G401 (cell line): ENCODE measurements at regions not wholly inside any gene's neighbourhood (a gene's known extent, or its start where the extent isn't known, plus 50 kb on each side); places are given as distances from the start of the nearest gene placed in this dataset.

Source experiments
- DNase-seq: peaks from one replicate; pipeline ENCODE4 v3.0.0-alpha.2; 2015; ENCODE audit warnings: low spot score
- in situ Hi-C: cut with HindIII; loops from 2 replicates; pipeline ENCODE4 v1.10.0; 2016; ENCODE audit warnings: low sequenced_read_pairs, mixed read lengths

GRCh38 chr5:52657247-52657645 is 130.5 kb upstream of the ITGA1 start:
- in situ Hi-C loops: no loop called here
- peak; percentile 43 for DNase-seq

- in situ Hi-C loops: no loop called here
- no peak for DNase-seq
Measured at GRCh38 chr5:52658246-52658645, 129.5 kb upstream of the ITGA1 start.

DNA sequence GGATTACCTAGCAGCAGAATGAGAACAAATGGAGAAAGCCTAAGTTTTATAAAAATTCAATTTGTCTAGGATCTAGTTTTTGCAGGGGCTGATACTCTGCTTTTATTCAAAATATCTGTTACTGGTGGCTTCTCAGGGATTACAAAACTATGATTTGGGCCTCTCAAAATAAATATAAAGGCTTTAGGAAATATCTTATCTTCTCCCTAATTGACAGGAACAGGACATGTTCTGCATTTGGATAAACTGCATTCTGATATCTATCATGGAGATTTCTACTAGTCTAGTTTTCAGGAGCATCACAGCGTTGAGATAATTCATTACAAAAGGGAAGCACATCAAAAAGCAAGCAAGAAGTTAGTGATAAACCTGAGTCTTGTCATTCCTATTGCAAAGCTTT is 127.1 kb upstream of the ITGA1 start:
- in situ Hi-C loops: no loop called here
- no peak for DNase-seq

DNA sequence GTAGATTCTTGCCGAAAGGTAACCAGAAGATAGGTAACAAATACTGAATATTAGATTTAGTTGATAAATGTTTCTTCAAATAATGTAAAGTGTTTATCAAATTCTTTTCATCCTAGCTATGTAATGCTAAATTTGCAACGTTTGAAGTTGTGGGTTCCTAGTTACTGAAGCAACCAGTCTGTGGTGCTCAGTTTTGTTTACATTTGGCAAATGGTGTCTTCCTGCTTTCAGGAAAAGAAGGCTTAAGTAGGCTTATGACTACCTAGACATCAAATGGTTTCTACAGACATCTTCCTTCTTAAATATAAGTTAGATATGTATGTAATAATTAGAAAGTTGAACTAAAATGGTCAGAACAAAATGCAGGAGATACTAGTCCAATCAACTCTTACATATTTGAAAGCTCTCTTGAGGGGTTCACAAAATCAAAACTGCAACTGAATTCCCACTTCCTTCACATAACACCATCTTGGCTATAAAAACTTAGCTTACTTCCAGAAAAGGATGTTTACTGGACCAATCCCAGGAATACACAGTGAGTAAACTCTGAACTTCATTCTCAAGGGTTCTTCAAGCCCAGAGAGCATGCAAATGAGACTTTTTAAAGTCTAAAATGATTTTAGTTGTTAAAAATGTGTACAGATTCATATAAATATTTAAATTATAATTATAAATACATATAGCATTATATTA is 125.7 kb upstream of the ITGA1 start:
- DNase-seq: no peak
- in situ Hi-C loops: no loop called here

- in situ Hi-C loops: no loop called here
- DNase-seq: no peak
Measured at GRCh38 chr5:52665559-52665958, 122.2 kb upstream of the ITGA1 start.

- DNase-seq: no peak
- in situ Hi-C loops: no loop called here
Measured at GRCh38 chr5:52668139-52668538, 119.6 kb upstream of the ITGA1 start.

DNA sequence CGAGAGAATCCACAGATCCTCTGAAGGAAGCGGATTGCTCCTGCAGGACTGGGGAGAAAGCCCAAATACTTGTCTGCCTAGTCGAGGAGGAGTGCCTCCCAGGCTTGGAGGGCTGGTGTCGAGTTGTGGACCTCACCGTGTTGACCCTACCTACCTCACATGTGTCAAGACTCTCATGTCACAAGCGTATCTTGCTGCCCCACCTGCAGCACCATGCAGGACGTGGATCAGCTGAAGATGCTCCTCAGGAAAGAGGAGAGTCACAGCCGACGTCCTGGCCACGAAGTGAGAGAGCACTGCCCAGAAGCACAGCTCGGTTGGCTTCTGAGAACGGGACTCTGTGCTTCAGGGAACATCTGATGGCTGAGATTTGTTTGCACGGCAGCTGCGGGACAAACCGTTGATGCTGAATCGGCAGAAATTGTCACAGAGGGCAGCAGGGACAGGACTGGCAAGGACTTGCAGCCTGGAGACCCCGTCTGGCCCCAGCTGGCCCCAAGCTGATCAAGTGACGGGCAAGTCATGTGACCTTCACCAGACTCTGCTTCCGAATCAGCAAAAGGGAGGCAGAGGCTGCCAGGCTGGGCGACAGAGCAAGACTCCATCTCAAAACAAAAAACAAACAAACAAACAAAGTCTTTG is 119.1 kb upstream of the ITGA1 start:
- in situ Hi-C loops: no loop called here
- no peak for DNase-seq

DNA sequence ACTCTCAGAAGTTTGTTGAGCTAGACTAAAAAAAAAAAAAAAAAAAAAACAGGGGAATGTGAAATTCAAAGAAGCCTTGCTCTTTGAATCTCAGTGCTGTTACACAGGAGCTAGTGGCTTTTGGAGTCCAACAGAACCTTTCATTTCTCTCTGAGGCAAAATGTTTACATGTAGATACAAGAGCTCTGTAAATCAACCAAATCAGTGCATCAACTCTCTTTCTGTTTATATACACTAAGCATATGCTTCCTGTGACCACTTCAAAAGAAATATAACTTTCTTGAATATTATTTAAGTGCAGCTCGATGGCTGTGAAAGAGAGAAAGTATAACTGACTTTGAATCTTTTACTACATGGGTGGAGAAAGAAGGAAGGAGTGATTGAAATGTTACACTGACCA is 115.3 kb upstream of the ITGA1 start:
- in situ Hi-C loops: no loop called here

GRCh38 chr5:52673495-52673894 is 114.2 kb upstream of the ITGA1 start:
- in situ Hi-C loops: no loop called here
- no peak for DNase-seq

More for the DNA sequence above, 115.3 kb upstream of the ITGA1 start:
- DNase-seq: no peak

DNA sequence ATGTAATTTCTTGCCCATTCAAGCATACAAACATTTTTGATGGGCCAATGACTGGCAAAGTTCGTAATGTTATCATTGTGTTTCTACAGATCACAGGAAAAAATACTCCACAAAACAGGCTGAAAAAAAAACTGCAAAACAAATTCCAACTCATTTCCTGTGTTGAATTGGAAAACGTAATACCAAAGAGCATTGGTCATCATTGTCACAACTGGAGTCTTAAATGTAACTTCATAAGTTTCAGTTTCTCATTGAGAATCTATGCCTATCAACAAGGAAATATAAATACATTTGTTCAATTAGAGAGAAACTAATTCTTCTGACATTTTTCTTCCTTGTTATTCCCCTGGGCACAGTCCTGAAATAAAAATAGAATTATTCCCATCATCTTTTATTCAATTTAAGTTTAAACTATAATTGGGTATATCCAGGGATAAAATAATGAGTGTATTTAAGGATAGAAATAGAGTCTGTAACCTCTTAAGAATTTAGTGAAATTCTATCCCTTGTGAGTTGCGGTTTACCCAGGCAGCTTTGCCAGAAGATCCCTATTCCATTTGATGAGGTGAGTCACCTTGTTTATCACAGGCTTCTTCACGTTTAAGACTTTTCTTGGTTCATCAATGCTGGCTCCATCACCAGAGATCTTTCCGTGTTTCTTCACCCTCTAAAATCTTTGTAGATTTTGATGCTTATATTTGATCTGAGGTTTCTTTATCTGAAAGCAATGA is 112.7 kb upstream of the ITGA1 start:
- in situ Hi-C loops: no loop called here
- DNase-seq: no peak

GRCh38 chr5:52682492-52682891 is 105.2 kb upstream of the ITGA1 start:
- no peak for DNase-seq
- in situ Hi-C loops: no loop called here

DNA sequence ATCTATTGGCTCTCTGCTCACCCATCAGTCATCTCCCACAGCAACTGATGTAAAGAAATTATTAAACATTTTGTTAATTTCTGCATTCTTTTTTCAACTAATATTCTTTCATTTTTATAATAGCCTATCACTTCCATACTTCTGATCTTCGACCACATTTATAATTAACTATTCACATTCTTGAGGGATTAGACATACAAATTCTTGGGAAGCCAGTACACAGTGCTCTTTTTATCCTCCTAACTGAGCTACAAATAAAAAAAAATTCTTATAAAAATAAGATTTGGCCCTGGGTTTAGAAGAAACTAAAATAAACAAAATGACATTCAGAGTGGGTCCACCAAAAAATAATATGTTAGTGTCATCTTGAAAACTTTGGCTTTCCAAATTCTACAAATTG is 103.7 kb upstream of the ITGA1 start:
- in situ Hi-C loops: no loop called here
- DNase-seq: no peak

GRCh38 chr5:52685566-52685965 is 102.2 kb upstream of the ITGA1 start:
- in situ Hi-C loops: no loop called here
- no peak for DNase-seq

GRCh38 chr5:52685971-52686370 is 101.7 kb upstream of the ITGA1 start:
- in situ Hi-C loops: no loop called here
- DNase-seq: no peak

DNA sequence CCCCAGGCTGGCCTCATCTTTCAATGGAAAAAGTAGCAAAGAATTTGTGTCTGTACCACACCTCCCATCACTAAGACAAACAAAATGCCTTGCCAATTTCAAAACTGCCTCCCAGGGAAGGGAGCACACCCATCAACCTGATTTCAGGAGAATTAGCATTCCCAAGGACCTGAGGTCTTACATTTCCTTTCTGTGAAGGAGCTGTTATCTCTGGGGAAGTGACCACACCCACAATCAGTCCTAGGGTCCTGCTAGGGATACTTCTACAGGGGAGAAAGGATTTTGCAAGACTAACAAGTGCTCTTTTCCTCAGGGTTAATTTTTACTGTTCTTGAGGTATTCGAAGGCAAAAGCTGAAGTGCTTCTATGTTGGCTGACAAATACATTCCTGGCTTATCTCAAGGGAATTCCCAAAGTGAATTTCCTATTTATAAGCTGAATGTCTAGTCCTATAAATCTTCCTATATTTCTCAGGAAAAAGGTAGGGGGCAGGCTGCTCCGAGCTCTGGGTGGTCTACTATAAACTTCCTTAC is 97.4 kb upstream of the ITGA1 start:
- DNase-seq: no peak
- in situ Hi-C loops: no loop called here

GRCh38 chr5:52692039-52692438 is 95.7 kb upstream of the ITGA1 start:
- in situ Hi-C loops: no loop called here
- DNase-seq: no peak

DNA sequence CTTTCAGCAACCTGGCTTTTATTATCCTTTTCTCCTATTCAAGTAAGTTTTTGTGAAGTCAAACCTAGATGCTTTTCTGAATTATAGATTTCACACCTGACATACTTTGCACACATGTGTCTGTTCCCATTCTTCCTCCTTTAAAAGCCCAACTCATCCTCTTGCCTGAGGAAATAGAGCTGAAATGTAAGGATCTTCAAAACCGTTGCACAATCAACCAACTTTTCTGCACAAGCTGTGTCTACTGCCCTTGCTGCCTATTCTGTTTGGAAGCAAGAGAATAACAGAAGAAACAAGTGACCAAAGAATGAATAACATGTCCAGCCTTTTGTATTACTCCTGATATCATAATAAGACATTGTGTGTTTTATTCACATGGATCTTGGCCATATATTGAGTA is 95.1 kb upstream of the ITGA1 start:
- in situ Hi-C loops: no loop called here
- no peak for DNase-seq

- in situ Hi-C loops: no loop called here
- peak; percentile 7 for DNase-seq
Measured at GRCh38 chr5:52693280-52693679, 94.4 kb upstream of the ITGA1 start.

GRCh38 chr5:52693836-52694235 is 93.9 kb upstream of the ITGA1 start:
- no peak for DNase-seq
- in situ Hi-C loops: no loop called here

DNA sequence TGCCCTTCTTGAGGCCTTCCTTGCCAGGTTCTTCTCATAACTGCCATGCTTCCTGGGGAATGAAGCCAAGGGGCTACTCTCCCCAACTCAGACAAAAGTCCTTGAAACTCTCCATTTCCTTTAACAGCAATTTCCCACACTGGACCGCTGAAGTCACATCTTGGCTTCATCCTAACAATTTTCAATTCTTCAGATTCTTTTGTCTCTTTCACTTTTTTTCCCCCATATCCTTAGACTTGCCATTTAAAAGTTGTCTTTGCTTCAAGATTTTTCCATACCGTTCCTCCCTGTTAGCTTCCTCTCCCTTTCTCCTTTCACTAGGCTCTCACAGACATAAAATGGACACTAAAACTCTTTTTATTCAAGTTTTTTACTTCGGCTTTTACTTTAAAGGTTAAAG is 93.1 kb upstream of the ITGA1 start:
- in situ Hi-C loops: no loop called here
- no peak for DNase-seq
